Osteoblast (primary cell): ENCODE measurements at regions not wholly inside any gene's neighbourhood (a gene's known extent, or its start where the extent isn't known, plus 50 kb on each side); places are given as distances from the start of the nearest gene placed in this dataset.
"Not testable (repeated sequence)": the region's sequence is repeated elsewhere in the genome, so short reads cannot be mapped to it uniquely, and the experiment has no call there.

Source experiments
- DNase-seq: peaks from one replicate; pipeline ENCODE4 v3.0.0; 2011; ENCODE audit warnings: low spot score, mixed read lengths; ENCODE audit not compliant: insufficient read length; ENCODE audit errors: missing footprints
- H2AFZ ChIP-seq: 2 replicates; pipeline ENCODE4 v1.6.0; 2011; ENCODE audit warnings: mild to moderate bottlenecking, low read length
- H3K27ac ChIP-seq: 2 replicates; pipeline ENCODE4 v1.5.1; 2011; ENCODE audit warnings: mild to moderate bottlenecking, low read depth, low read length, moderate library complexity
- H3K27me3 ChIP-seq: 2 replicates; pipeline ENCODE4 v1.6.0; 2012; ENCODE audit warnings: mild to moderate bottlenecking, control low read depth, inconsistent platforms, low read length, moderate library complexity; ENCODE audit not compliant: insufficient read depth
- H3K36me3 ChIP-seq: 2 replicates; pipeline ENCODE4 v1.5.1; 2011; ENCODE audit warnings: mild to moderate bottlenecking, low read length, control low read depth, moderate library complexity; ENCODE audit not compliant: insufficient read depth
- H3K4me1 ChIP-seq: 2 replicates; pipeline ENCODE4 v1.5.1; 2011; ENCODE audit warnings: mild to moderate bottlenecking, low read length, control low read depth, moderate library complexity; ENCODE audit not compliant: insufficient read depth
- H3K4me2 ChIP-seq: 2 replicates; pipeline ENCODE4 v1.6.0; 2011; ENCODE audit warnings: mild to moderate bottlenecking, low read length; ENCODE audit not compliant: insufficient read depth
- H3K4me3 ChIP-seq: fragments of 200-600 bp; sonication (generic); 3 replicates; pipeline ENCODE4 v1.5.1; 2012; ENCODE audit warnings: mild to moderate bottlenecking, low read length, inconsistent platforms; ENCODE audit not compliant: insufficient read depth
- H3K79me2 ChIP-seq: 2 replicates; pipeline ENCODE4 v1.6.0; 2012; ENCODE audit warnings: mild to moderate bottlenecking, low read length, control low read depth, inconsistent platforms; ENCODE audit not compliant: insufficient read depth
- H3K9me3 ChIP-seq: 2 replicates; pipeline ENCODE4 v1.5.1; 2011; ENCODE audit warnings: low read depth, low read length, control low read depth
- H4K20me1 ChIP-seq: 2 replicates; pipeline ENCODE4 v1.6.0; 2012; ENCODE audit warnings: mild to moderate bottlenecking, low read length, control low read depth; ENCODE audit not compliant: insufficient read depth
- TF ChIP-seq, protein P1 (sequence below): IDR thresholded peaks from 2 replicates; pipeline ENCODE4 v1.5.1; 2011; ENCODE audit warnings: mild to moderate bottlenecking, low read depth, low read length, moderate library complexity; ENCODE audit errors: extremely low read depth

DNA sequence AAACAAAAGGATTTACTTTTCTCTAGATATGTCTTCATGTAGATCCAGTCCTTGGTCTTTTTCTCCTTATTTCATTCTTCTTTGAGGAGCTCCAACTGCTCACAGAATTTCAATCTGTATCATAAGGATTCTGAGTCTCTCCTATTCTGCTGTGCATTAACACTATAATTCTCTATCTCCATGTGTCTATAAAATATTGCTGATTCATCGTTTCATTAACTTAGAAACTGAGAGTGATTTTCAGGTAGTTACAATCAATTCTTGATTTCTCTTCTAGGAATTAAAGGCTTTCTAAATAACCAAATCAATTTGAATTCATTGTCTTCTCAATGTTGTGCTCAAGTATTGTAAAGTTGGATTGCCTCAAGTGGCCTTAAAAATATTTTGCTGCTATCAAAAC, 651.5 kb upstream of the CADM2 start:
- no peak overlapping the region for H3K4me2 ChIP-seq
- H3K4me1 ChIP-seq: no peaks in the 10 kb centered on the region
- H4K20me1 ChIP-seq: no peaks in the 10 kb centered on the region
- H3K4me3 ChIP-seq: no peak overlapping the region
- H3K27me3 ChIP-seq: no peaks in the 10 kb centered on the region
- no peak overlapping the region for H3K27ac ChIP-seq
- peaks cover 1% of the 10 kb centered on the region for H3K9me3 ChIP-seq
- no peak for DNase-seq
- no peaks in the 10 kb centered on the region for H3K79me2 ChIP-seq
- no peak overlapping the region for H2AFZ ChIP-seq
- TF ChIP-seq, protein P1, sequence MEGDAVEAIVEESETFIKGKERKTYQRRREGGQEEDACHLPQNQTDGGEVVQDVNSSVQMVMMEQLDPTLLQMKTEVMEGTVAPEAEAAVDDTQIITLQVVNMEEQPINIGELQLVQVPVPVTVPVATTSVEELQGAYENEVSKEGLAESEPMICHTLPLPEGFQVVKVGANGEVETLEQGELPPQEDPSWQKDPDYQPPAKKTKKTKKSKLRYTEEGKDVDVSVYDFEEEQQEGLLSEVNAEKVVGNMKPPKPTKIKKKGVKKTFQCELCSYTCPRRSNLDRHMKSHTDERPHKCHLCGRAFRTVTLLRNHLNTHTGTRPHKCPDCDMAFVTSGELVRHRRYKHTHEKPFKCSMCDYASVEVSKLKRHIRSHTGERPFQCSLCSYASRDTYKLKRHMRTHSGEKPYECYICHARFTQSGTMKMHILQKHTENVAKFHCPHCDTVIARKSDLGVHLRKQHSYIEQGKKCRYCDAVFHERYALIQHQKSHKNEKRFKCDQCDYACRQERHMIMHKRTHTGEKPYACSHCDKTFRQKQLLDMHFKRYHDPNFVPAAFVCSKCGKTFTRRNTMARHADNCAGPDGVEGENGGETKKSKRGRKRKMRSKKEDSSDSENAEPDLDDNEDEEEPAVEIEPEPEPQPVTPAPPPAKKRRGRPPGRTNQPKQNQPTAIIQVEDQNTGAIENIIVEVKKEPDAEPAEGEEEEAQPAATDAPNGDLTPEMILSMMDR: no peak
- no peaks in the 10 kb centered on the region for H3K36me3 ChIP-seq

DNA sequence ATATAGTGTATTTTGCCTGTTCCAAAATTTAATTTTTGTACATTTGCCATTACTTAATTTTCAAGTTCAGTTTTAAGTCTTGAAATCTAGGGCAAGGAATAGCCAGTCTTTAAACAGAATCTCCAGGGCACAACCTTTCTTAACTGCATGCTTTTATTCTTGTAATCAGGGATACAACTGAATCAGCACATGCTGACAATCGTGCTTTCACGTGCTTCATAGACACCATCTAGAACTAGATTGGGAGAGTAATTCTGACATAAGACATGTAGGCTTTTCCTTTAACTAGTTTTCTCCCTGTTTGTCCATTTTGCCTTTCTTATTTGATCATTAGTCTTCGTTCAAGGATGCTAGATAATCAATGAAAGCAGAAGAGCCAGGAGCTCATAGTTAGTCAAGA, 650.4 kb upstream of the CADM2 start:
- H3K36me3 ChIP-seq: no peaks in the 10 kb centered on the region

DNA sequence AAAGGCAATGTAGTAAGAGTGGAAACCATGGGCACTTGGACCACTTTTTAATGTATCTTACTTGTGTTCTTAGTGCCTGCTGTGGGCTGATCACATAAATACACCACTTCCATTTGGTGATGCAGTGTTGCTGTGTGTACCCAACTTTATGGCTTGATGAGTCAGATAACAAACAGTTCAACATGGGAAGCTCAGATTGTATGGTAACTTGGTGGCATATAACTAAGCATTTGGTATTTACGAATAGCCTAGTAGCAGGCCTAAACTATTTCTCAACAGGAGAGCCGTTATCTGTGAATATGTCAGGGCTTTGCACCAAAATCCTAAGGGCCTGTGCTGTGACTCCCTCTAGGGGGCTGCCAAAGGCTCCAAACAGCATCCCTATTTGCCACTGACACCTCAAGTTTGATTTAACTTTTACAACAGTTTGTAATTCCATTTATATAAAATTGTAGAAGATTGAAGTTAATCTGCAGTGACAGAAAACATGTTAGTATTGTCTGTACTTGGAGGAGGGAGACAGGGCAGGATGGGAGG, 640.4 kb upstream of the CADM2 start:
- TF ChIP-seq, protein P1: no peak
- Histone ChIP-seq H3K79me2 (no peaks in the 10 kb centered on the region), H2AFZ (no peak overlapping the region), H3K4me2 (no peak overlapping the region), H3K27me3 (no peaks in the 10 kb centered on the region), H3K36me3 (no peaks in the 10 kb centered on the region), H3K4me3 (no peak overlapping the region), H4K20me1 (no peaks in the 10 kb centered on the region), H3K4me1 (no peaks in the 10 kb centered on the region), H3K27ac (no peak overlapping the region), H3K9me3 (no peaks in the 10 kb centered on the region)
- no peak for DNase-seq

More for the DNA sequence above, 650.4 kb upstream of the CADM2 start:
- H3K9me3 ChIP-seq: peaks cover 1% of the 10 kb centered on the region
- H3K4me3 ChIP-seq: no peak overlapping the region
- H3K79me2 ChIP-seq: no peaks in the 10 kb centered on the region
- H3K4me2 ChIP-seq: no peak overlapping the region
- no peaks in the 10 kb centered on the region for H3K27me3 ChIP-seq
- H2AFZ ChIP-seq: no peak overlapping the region
- H3K4me1 ChIP-seq: no peaks in the 10 kb centered on the region
- TF ChIP-seq, protein P1: no peak
- no peak overlapping the region for H3K27ac ChIP-seq
- DNase-seq: no peak
- H4K20me1 ChIP-seq: no peaks in the 10 kb centered on the region

DNA sequence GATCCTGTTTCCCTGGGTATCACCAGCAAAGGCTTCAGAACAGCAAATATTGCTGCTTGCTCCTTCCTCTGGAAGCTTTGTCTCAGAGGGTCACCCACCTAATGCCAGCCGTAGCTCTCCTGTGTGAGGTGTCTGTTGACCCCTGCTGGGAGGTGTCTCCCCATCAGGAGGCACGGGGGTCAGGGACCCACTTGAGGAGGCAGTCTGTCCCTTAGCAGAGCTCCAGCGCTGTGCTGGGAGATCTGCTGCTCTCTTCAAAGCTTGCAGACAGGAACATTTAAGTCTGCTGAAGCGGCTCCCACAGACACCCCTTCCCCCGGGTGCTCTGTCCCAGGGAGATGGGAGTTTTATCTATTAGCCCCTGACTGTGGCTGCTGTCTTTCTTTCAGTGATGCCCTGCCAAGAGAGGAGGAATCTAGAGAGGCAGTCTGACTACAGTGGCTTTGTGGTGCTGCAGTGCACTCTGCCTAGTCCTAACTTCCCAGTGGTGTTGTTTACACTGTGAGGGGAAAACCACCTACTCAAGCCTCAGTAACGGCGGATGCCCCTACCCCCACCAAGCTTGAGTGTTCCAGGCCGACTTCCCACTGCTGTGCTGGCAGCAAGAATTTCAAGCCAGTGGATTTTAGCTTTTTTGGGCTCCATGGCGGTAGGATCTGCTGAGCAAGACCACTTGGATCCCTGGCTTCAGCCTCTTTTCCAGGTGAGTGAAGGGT, 593.1 kb upstream of the CADM2 start:
- not testable (repeated sequence) for H3K27ac ChIP-seq, H3K4me1 ChIP-seq, H3K79me2 ChIP-seq, H3K27me3 ChIP-seq, H4K20me1 ChIP-seq, H3K4me2 ChIP-seq, H3K9me3 ChIP-seq, H3K36me3 ChIP-seq, DNase-seq, H3K4me3 ChIP-seq, H2AFZ ChIP-seq
